Neuron (in vitro differentiated cells): ENCODE measurements at regions not wholly inside any gene's neighbourhood (a gene's known extent, or its start where the extent isn't known, plus 50 kb on each side); places are given as distances from the start of the nearest gene placed in this dataset.
"Not testable (repeated sequence)": the region's sequence is repeated elsewhere in the genome, so short reads cannot be mapped to it uniquely, and the experiment has no call there.

Source experiments
- H2AFZ ChIP-seq: one replicate; pipeline ENCODE4 v1.6.1; 2013; ENCODE audit warnings: low read depth, mild to moderate bottlenecking, inconsistent platforms, low read length, moderate library complexity
- H3K27me3 ChIP-seq: one replicate; pipeline ENCODE4 v1.6.1; 2013; ENCODE audit warnings: low read length; ENCODE audit not compliant: insufficient read depth
- H3K36me3 ChIP-seq: one replicate; pipeline ENCODE4 v1.6.1; 2013; ENCODE audit warnings: low read length; ENCODE audit not compliant: insufficient read depth
- H3K4me1 ChIP-seq: one replicate; pipeline ENCODE4 v1.6.1; 2013; ENCODE audit warnings: low read length; ENCODE audit not compliant: insufficient read depth
- H3K4me3 ChIP-seq: 2 replicates; pipeline ENCODE4 v1.5.1; 2013; ENCODE audit warnings: mild to moderate bottlenecking, low read length, moderate library complexity
- H3K9me3 ChIP-seq: one replicate; pipeline ENCODE4 v1.6.1; 2013; ENCODE audit warnings: low read length

DNA sequence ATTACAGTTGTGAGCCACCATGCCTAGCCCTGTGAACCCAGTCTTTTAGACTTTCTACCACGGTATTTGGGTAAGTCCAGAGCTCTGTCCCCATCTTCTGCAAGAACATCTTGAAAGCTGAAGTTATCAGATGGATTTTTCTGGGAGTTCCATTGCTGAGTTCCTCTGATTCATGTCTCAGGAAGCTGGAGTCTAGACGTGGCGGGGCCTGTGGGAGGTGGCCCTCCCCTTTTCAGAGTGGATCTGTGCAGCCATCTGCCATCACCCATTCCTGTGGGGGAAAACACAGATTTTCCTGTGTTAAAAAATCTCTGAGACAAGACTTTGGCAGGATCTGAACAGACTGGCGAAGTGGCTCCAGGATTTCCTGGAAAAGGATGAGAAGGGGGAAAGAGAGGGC, 234.3 kb downstream of the NPIPA7 start:
- not testable (repeated sequence) for H3K36me3 ChIP-seq, H3K4me3 ChIP-seq, H3K4me1 ChIP-seq, H3K9me3 ChIP-seq, H3K27me3 ChIP-seq, H2AFZ ChIP-seq

DNA sequence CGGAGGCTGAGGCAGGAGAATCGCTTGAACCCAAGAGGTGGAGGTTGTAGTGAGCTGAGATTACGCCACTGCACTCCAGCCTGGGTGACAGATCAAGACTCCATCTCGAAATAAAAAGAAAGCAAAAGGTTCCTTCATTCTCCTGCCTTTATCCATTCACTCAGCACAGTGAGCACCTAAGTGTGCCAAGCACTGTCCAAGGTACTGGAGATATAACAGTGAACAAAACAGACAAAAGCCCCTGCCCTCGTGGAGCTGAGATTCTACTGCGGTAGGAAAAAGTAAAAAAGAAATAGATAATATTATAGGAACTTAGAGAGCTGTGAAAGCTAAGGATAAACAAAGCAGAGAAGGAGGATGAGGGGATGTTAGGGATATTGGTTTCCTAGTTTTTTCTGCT, 235.5 kb downstream of the NPIPA7 start:
- H3K4me3 ChIP-seq, H3K4me1 ChIP-seq, H3K36me3 ChIP-seq, H3K9me3 ChIP-seq, H3K27me3 ChIP-seq, H2AFZ ChIP-seq: not testable (repeated sequence)

DNA sequence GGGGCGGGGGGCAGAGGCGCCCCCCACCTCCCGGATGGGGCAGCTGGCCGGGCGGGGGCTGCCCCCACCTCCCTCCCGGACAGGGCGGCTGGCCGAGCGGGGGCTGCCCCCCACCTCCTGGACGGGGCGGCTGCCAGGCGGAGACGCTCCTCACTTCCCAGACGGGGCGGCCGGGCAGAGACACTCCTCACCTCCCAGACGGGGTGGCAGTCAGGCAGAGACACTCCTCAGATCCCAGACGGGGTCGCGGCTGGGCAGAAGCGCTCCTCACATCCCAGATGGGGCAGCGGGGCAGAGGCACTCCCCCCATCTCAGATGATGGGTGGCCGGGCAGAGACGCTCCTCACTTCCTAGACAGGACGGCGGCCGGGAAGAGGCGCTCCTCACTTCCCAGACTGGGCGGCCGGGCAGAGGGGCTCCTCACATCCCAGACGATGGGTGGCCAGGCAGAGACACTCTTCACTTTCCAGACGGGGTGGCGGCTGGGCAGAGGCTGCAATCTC, 240.1 kb downstream of the NPIPA7 start:
- H2AFZ ChIP-seq, H3K4me1 ChIP-seq, H3K36me3 ChIP-seq, H3K27me3 ChIP-seq, H3K9me3 ChIP-seq, H3K4me3 ChIP-seq: not testable (repeated sequence)

DNA sequence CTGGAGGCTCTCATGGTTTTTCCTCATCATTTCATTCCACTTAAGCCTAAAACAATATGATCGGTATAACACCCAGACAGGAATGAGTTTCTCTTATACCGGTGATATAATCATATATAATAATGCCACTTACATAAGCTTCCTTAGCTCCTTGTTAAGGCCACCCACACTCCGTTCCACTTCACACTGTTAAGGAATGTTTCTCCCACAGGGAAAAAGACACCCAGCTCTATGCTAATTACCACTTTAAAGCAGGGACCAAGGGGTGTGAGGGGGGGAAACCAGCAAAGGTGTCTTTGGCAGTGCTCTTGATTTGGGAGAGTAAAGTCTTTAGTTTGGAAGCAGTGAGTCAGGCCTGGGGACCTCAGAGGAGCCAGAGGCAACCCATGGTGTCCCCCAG, 245.4 kb downstream of the NPIPA7 start:
- not testable (repeated sequence) for H3K27me3 ChIP-seq, H2AFZ ChIP-seq, H3K4me1 ChIP-seq, H3K9me3 ChIP-seq, H3K4me3 ChIP-seq, H3K36me3 ChIP-seq

DNA sequence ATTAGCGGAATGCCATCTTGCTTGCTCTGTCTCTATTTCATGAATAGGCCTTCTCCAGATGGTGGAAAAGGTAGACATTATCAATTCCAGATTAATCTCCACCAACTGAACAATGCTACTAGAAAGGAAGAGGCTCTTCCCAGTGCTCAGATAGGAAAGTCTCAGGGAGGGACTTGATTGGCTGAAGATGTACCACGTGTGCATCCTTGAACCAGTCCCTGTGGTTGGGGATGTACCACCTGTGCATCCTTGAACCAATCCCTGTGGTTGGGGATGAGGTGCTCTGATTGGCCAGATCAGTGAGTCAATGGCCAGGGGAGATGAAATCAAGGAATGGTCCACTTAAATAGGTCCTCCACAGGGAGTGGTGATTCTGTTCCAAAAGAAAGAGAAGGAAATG, 246.2 kb downstream of the NPIPA7 start:
- H3K4me1 ChIP-seq, H3K36me3 ChIP-seq, H3K9me3 ChIP-seq, H3K27me3 ChIP-seq, H2AFZ ChIP-seq, H3K4me3 ChIP-seq: not testable (repeated sequence)

DNA sequence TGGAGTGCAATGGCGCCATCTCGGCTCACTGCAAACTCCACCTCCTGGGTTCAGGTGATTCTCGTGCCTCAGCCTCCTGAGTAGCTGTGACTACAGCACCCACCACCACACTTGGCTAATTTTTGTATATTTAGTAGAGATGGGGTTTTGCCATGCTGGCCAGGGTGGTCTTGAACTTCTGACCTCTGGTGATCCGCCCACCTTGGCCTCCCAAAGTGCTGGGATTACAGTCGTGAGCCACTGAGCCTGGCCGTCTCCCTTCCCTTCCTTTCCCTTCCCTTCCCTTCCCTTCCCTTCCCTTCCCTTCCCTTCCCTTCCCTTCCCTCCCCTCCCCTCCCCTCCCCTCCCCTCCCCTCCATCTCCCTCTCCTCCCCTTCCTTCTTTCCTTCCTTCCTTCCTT, 248.9 kb downstream of the NPIPA7 start:
- not testable (repeated sequence) for H3K4me3 ChIP-seq, H3K36me3 ChIP-seq, H3K9me3 ChIP-seq, H2AFZ ChIP-seq, H3K27me3 ChIP-seq, H3K4me1 ChIP-seq

DNA sequence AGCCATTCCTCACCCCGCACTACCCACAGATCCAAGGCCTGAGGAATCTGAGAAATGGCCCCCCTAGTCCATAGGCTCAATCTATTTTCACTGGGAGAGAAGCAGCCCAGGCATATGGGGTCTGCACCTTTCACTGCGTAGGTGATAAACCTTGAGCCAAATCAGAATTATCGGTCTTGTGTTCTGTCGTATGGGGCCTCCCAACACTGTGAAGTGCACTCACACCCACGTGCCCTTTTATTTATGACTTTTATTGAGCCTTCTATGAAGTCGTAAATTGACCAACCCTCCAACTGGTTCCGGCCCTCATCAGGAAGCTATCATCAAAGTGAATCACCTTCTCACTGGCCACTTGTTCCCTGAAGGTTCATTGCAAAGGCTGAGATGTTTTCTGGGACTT, 259.3 kb downstream of the NPIPA7 start:
- H2AFZ ChIP-seq, H3K27me3 ChIP-seq, H3K36me3 ChIP-seq, H3K4me1 ChIP-seq, H3K4me3 ChIP-seq, H3K9me3 ChIP-seq: not testable (repeated sequence)

DNA sequence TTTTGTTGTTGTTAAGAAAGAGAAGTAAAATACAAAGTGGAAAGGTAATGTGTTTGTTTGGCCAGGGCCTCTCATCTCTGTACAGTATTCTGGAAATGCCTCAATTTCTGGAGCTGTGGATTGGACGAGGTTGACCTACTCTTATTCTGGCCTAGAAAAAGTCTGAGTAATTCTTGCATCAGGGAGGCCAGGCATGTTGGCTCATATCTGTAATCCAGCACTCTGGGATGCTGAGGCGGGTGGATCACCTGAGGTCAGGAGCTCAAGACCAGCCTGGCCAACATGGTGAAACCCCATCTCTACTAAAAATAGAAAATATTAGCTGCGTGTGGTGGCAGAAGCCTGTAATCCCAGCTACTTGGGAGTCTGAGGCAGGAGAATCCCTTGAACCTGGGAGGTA, 259.8 kb downstream of the NPIPA7 start:
- H2AFZ ChIP-seq, H3K27me3 ChIP-seq, H3K4me3 ChIP-seq, H3K9me3 ChIP-seq, H3K4me1 ChIP-seq, H3K36me3 ChIP-seq: not testable (repeated sequence)

DNA sequence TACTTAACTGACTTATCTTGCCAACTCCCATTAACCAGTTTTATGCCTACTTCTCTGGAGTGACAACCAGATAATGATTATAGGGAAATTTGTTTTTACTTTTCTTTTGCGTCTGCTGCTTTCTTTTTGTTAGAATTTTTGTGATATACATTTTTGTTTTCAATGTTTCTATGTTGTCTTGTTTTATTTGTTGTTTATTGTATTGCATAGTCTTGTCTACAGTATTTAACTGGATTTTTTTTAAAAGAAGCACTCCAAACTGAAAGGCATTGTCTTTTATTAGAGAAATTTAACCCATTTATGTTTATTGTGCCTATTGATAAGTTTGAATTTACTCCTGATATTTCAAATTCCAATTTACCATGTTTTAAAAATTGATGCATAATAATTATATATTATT, 264.9 kb downstream of the NPIPA7 start:
- H3K4me1 ChIP-seq, H2AFZ ChIP-seq, H3K4me3 ChIP-seq, H3K36me3 ChIP-seq, H3K9me3 ChIP-seq, H3K27me3 ChIP-seq: not testable (repeated sequence)

DNA sequence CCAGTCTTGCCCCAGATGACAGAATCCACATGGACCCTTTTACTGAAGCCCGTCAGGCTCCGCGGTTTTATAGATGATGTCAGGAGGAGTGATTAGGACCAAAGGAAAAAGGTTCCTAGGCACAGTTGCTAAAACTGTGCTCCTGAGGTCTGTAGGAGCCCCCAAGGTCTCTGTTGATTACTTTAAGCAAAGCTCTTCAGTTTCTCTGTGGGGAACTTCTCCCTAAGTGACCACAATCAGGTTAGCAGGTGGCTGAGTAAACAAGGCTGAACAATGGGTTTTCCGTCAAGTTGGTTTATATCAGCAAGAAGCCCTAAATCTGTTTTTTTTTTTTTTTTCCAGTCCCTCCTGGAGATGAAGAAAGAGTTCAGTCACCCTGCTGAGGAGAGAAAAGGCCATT, 269.1 kb downstream of the NPIPA7 start:
- not testable (repeated sequence) for H3K36me3 ChIP-seq, H3K9me3 ChIP-seq, H3K27me3 ChIP-seq, H3K4me3 ChIP-seq, H2AFZ ChIP-seq, H3K4me1 ChIP-seq

DNA sequence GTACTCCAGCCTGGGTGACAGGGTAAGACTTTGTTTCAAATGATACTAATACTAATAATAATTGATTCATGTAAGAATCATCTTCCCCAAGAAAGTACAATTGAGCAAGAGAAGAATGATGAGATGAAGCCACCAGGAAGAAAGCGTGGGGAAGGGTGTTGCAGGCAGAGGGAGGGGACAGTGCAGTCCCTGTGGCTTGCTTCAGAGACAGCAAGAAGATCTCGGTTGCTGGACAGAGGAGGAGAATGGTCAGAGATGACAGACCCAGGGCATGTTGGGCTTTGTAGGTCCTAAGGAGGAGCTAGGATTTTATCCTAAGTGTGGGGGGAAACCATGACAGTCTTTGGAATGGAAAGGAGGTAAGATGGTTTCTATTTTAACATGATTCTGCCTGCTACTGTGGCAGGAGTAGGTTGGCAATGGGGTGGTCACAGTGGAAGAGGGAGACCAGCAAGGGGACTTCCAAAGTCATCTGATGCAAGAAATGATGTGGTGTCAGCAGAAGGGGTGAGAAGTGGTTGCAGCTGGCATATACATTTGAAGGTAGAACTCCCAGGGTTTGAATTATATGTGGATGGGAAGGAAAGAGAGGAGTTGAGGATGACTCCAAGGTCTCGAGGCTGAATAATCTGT, 293.4 kb downstream of the NPIPA7 start:
- H2AFZ ChIP-seq, H3K4me1 ChIP-seq, H3K9me3 ChIP-seq, H3K36me3 ChIP-seq, H3K4me3 ChIP-seq, H3K27me3 ChIP-seq: not testable (repeated sequence)

DNA sequence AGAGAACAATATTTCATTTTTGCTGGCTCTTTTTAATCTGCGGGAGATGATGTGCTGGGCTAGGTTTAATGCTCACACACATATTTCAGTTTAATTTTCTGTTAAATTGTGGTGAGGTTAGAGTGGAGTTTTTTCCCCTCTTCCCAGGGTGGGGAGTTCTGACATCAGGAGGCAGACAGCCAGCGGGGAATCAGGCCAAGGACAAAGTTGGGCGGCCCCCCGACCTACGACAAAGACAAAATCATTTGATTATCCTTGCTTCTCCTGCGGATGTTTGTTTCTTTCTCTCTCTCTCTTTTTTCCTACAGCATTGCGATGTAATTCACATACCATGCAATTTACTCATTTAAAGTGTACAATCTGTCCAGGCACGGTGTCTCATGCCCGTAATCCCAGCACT, 295.9 kb downstream of the NPIPA7 start:
- H3K36me3 ChIP-seq, H3K9me3 ChIP-seq, H3K4me1 ChIP-seq, H3K27me3 ChIP-seq, H2AFZ ChIP-seq, H3K4me3 ChIP-seq: not testable (repeated sequence)

DNA sequence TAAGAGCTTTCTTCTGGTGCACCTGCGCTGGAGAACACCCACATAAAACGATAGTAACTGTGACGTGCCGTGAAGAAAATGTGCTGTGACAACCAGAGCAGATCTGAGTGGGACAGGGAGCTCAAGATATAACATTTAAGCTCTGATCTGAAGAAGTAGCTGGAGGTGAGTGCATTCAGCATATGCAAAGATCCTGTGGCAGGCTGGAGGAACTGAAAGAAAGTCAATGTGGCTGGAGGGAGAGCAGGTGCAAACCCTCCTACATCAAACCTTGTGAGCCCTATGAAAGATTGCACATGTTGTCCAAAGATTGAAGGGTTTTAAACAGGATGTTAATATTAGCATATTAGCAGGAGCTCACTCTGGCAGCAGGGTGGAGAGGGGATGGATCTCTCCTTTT, 342.9 kb downstream of the NPIPA7 start:
- not testable (repeated sequence) for H3K4me3 ChIP-seq, H3K9me3 ChIP-seq, H2AFZ ChIP-seq, H3K36me3 ChIP-seq, H3K27me3 ChIP-seq, H3K4me1 ChIP-seq

DNA sequence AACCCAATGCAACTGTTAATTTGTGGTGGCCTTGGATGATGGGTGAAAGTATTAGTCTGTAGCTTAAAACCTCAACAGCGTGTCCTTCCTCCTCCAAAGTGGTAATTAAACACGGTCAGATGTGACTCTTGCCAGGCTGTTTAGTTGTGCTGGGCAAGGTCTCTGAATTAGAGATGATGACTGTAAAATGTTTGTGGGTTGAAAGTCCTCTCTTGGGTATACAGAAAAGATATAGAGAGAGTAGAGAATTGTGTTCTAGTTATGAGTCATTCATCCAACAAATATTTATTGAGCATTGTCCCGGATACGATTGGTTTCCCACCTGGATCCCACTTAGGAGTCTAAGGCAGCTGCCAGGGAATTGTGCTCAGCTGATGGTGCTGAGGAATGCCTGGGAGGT, 343.7 kb downstream of the NPIPA7 start:
- H3K4me3 ChIP-seq, H3K9me3 ChIP-seq, H3K4me1 ChIP-seq, H3K36me3 ChIP-seq, H2AFZ ChIP-seq, H3K27me3 ChIP-seq: not testable (repeated sequence)
